Liver (tissue), 7 donors: ENCODE measurements at regions not wholly inside any gene's neighbourhood (a gene's known extent, or its start where the extent isn't known, plus 50 kb on each side); places are given as distances from the start of the nearest gene placed in this dataset.

Source experiments
- DNase-seq: peaks from one replicate; pipeline ENCODE4 v3.0.0-alpha.2; 2017; ENCODE audit warnings: low spot score
- H3K27ac ChIP-seq, 2 donors: one replicate each; pipeline ENCODE4 v1.7.0; 2013; ENCODE audit warnings: inconsistent platforms in 2 of 2, low read length in 2 of 2, control low read depth in 1 of 2, low read depth in 1 of 2, mild to moderate bottlenecking in 1 of 2
- H3K27me3 ChIP-seq, 4 donors: one replicate each; pipeline versions ENCODE4 v1.6.1 to v1.7.0; 2013; ENCODE audit warnings: low read length in 3 of 4, inconsistent platforms in 1 of 4, mild to moderate bottlenecking in 1 of 4, moderate library complexity in 1 of 4; ENCODE audit not compliant: control insufficient read depth in 4 of 4, insufficient read depth in 4 of 4
- H3K36me3 ChIP-seq, 4 donors: one replicate each; pipeline versions ENCODE4 v1.6.1 to v1.7.0; 2013; ENCODE audit warnings: low read length in 3 of 4, mild to moderate bottlenecking in 3 of 4, low read depth in 1 of 4, moderate library complexity in 1 of 4; ENCODE audit not compliant: control insufficient read depth in 4 of 4, insufficient read depth in 3 of 4
- H3K4me1 ChIP-seq, 4 donors: one replicate each; pipeline versions ENCODE4 v1.6.1 to v1.7.0; 2013; ENCODE audit warnings: low read length in 3 of 4, mild to moderate bottlenecking in 3 of 4, moderate library complexity in 1 of 4; ENCODE audit not compliant: control insufficient read depth in 4 of 4, insufficient read depth in 4 of 4
- H3K4me3 ChIP-seq, 3 donors: one replicate each; pipeline versions ENCODE4 v1.6.1 to v1.7.0; 2013; ENCODE audit warnings: low read length in 3 of 3, control low read depth in 1 of 3, low read depth in 1 of 3, mild to moderate bottlenecking in 1 of 3
- H3K9ac ChIP-seq, 2 donors: one replicate each; pipeline ENCODE4 v1.7.0; 2013; ENCODE audit warnings: low read length in 2 of 2, mild to moderate bottlenecking in 2 of 2, moderate library complexity in 2 of 2, control low read depth in 1 of 2, low read depth in 1 of 2
- H3K9me3 ChIP-seq, 4 donors: one replicate each; pipeline versions ENCODE4 v1.6.1 to v1.7.0; 2013; ENCODE audit warnings: low read length in 3 of 4; ENCODE audit not compliant: control insufficient read depth in 4 of 4
- ATF3 ChIP-seq: IDR thresholded peaks from 2 replicates; pipeline ENCODE4 v1.6.1; 2016; ENCODE audit warnings: antibody characterized with exemption
- EGR1 ChIP-seq, 2 donors: IDR thresholded peaks; 2 replicates each; pipeline ENCODE4 v1.6.1; 2016 to 2018; ENCODE audit warnings: antibody characterized with exemption in 2 of 2, low read depth in 2 of 2
- FOXA1 ChIP-seq: IDR thresholded peaks from 2 replicates; pipeline ENCODE4 v1.6.1; 2016; ENCODE audit warnings: antibody characterized with exemption
- FOXA2 ChIP-seq: IDR thresholded peaks from 2 replicates; pipeline ENCODE4 v1.6.1; 2016; ENCODE audit warnings: antibody characterized with exemption
- GABPA ChIP-seq, 2 donors: IDR thresholded peaks in 1 of 2; conservative IDR thresholded peaks in 1 of 2; 2 replicates each; pipeline ENCODE4 v1.6.1; 2016; ENCODE audit warnings: antibody characterized with exemption in 2 of 2, mild to moderate bottlenecking in 1 of 2, moderate library complexity in 1 of 2
- HNF4A ChIP-seq, 2 donors: conservative IDR thresholded peaks; 2 replicates each; pipeline ENCODE4 v1.6.1; 2016; ENCODE audit warnings: antibody characterized with exemption in 2 of 2, mild to moderate bottlenecking in 2 of 2
- HNF4G ChIP-seq: IDR thresholded peaks from 2 replicates; pipeline ENCODE4 v1.6.1; 2016; ENCODE audit warnings: antibody characterized with exemption
- JUND ChIP-seq, 2 donors: IDR thresholded peaks; 2 replicates each; pipeline ENCODE4 v1.6.1; 2016; ENCODE audit warnings: antibody characterized with exemption in 2 of 2
- MAX ChIP-seq: IDR thresholded peaks from 2 replicates; pipeline ENCODE4 v1.6.1; 2016; ENCODE audit warnings: antibody characterized with exemption
- NR2F2 ChIP-seq: IDR thresholded peaks from 2 replicates; pipeline ENCODE4 v1.6.1; 2016; ENCODE audit warnings: antibody characterized with exemption
- REST ChIP-seq: IDR thresholded peaks from 2 replicates; pipeline ENCODE4 v1.6.1; 2016; ENCODE audit warnings: antibody characterized with exemption, mild to moderate bottlenecking
- RXRA ChIP-seq, 2 donors: IDR thresholded peaks; 2 replicates each; pipeline ENCODE4 v1.6.1; 2017 to 2018; ENCODE audit warnings: antibody characterized with exemption in 2 of 2, mild to moderate bottlenecking in 1 of 2
- TAF1 ChIP-seq: conservative IDR thresholded peaks from 2 replicates; pipeline ENCODE4 v1.6.1; 2016; ENCODE audit warnings: antibody characterized with exemption, mild to moderate bottlenecking
- YY1 ChIP-seq: IDR thresholded peaks from 2 replicates; pipeline ENCODE4 v1.6.1; 2016; ENCODE audit warnings: antibody characterized with exemption, mild to moderate bottlenecking
- ZBTB33 ChIP-seq: IDR thresholded peaks from 2 replicates; pipeline ENCODE4 v1.6.1; 2016; ENCODE audit warnings: antibody characterized with exemption
- WGBS: extraction: QIAGEN DNeasy Blood & Tissue Kit; methylation state at CpG from one replicate; pipeline ENCODE4 v1.1.7; 2013; 5-methylcytosine and 5-hydroxymethylcytosine counted together
- donor health status: healthy.
- donor health status: healthy.
- donor health status: healthy.
- donor health status: healthy.

DNA sequence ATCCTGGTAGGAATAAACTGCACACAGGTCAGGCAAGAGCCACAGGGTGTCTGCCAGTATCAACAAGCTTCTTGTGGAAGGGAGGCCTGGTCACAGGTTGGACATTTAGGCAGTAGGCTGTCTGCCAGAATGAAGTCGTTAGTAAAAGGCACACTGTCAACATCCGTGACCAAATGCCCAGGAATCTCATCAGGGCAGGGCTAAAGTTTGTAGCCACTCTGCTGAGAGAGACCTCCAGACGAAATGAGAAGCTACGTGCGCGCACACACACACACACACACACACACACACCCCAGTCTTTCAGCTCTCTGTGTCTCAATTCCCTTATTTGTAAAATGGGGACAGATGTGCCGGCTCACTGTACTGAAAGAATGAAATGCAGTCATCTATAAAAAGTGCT is 408.7 kb upstream of the ZFP42 start:
- Histone ChIP-seq H3K9me3 (no peaks in the 10 kb centered on the region), H3K36me3 (no peaks in the 10 kb centered on the region), H3K27ac (no peak overlapping the region), H3K9ac (no peak overlapping the region), H3K4me1 (no peaks in the 10 kb centered on the region), H3K4me3 (no peak overlapping the region), H3K27me3 (no peaks in the 10 kb centered on the region)
- TF ChIP-seq ZBTB33 (no peak), HNF4A (conservative IDR thresholded peaks at IDR 0.05) (no peak), RXRA (IDR thresholded peaks at IDR 0.05) (no peak), YY1 (no peak), REST (no peak), EGR1 (IDR thresholded peaks at IDR 0.05; ENCODE audit: low read depth in 2 of 2) (no peak), MAX (no peak), FOXA2 (no peak), HNF4G (no peak), JUND (IDR thresholded peaks at IDR 0.05) (no peak), TAF1 (no peak), NR2F2 (no peak)
- WGBS = 74% methylated on average over 7 of the region's 7 CpGs
- DNase-seq = no peak

- Histone ChIP-seq H3K9me3 (no peaks in the 10 kb centered on the region), H3K9ac (no peak overlapping the region), H3K4me3 (no peak overlapping the region), H3K4me1 (no peaks in the 10 kb centered on the region), H3K36me3 (no peaks in the 10 kb centered on the region), H3K27ac (no peak overlapping the region), H3K27me3 (peaks cover 0 to 10% (median 0%) of the 10 kb centered on the region in 4 donors)
- TF ChIP-seq JUND (IDR thresholded peaks at IDR 0.05) = no peak
- TF ChIP-seq YY1 = no peak
- no peak for TF ChIP-seq ATF3
- TF ChIP-seq TAF1 = no peak
- TF ChIP-seq EGR1 (IDR thresholded peaks at IDR 0.05; ENCODE audit: low read depth in 2 of 2) = no peak
- TF ChIP-seq REST = no peak
- no peak for TF ChIP-seq RXRA (IDR thresholded peaks at IDR 0.05)
- TF ChIP-seq GABPA (IDR thresholded peaks at IDR 0.05 in 1 of 2, conservative IDR thresholded peaks at IDR 0.05 in 1 of 2) = no peak
- TF ChIP-seq MAX = no peak
- TF ChIP-seq FOXA1 = no peak
- no peak for DNase-seq
- 65% methylated on average over 5 of the region's 5 CpGs for WGBS
These were observed 397.4 kb upstream of the ZFP42 start for GRCh38 chr4:187598196-187598595.
